Natural killer cell treated with Interleukin-12 subunit alpha and Interleukin-12 subunit beta and Interleukin-15 and Interleukin-18, amount 100 ng/mL, for 72 hours (primary cell): ENCODE measurements at regions not wholly inside any gene's neighbourhood (a gene's known extent, or its start where the extent isn't known, plus 50 kb on each side); places are given as distances from the start of the nearest gene placed in this dataset.
A peak's percentile ranks its signal among the peaks of the same experiment; 100 is the strongest.

ENCODE experiments used
- ATAC-seq, 2 donors: fragments of 150-1000 bp; cut with Tn5 transposase in 1 of 2; sonication (Bioruptor Pico), chemical (Tn5 transposase) in 1 of 2; 2 replicates each; pipeline ENCODE4 v1.10.0; 2021
- DNase-seq: peaks from one replicate; pipeline ENCODE4 v3.0.0; 2022; ENCODE audit warnings: low spot score
- H3K27ac Mint-ChIP-seq, 2 donors: 1 replicate in 1 of 2; 2 replicates in 1 of 2; pipeline ENCODE4 v1.8.0; 2022; ENCODE audit warnings: mixed read lengths in 2 of 2, mild to moderate bottlenecking in 1 of 2, moderate library complexity in 1 of 2
- H3K27me3 Mint-ChIP-seq, 2 donors: 1 replicate in 1 of 2; 2 replicates in 1 of 2; pipeline ENCODE4 v1.8.0; 2022; ENCODE audit warnings: mixed read lengths in 2 of 2
- H3K36me3 Mint-ChIP-seq: one replicate; pipeline ENCODE4 v1.8.0; 2022; ENCODE audit warnings: mixed read lengths
- H3K4me1 Mint-ChIP-seq, 2 donors: 1 replicate in 1 of 2; 2 replicates in 1 of 2; pipeline ENCODE4 v1.8.0; 2022; ENCODE audit warnings: low read depth in 2 of 2, mixed read lengths in 2 of 2, mild to moderate bottlenecking in 1 of 2
- H3K4me3 Mint-ChIP-seq: one replicate; pipeline ENCODE4 v1.8.0; 2022; ENCODE audit warnings: mixed read lengths
- H3K9me3 Mint-ChIP-seq: 2 replicates; pipeline ENCODE4 v1.8.0; 2022; ENCODE audit warnings: mixed read lengths

GRCh38 chr20:24045621-24046318 is 57.2 kb upstream of the GGTLC1 start:
- peak; percentile 67 to 87 for ATAC-seq
- H3K36me3 Mint-ChIP-seq, result no peaks in the 10 kb centered on the region
- H3K4me3 Mint-ChIP-seq, result no peak overlapping the region
- peaks cover 10 to 12% of the 10 kb centered on the region in 2 donors for H3K4me1 Mint-ChIP-seq
- H3K9me3 Mint-ChIP-seq, result no peaks in the 10 kb centered on the region
- peaks cover 0 to 3% of the 10 kb centered on the region in 2 donors for H3K27me3 Mint-ChIP-seq
- H3K27ac Mint-ChIP-seq, result peak overlapping the region in 1 of 2 donors; percentile 32
- DNase-seq, result no peak

- ATAC-seq (no peak), DNase-seq (no peak)
- Mint-ChIP-seq H3K4me1 (peaks cover 18 to 21% of the 10 kb centered on the region in 2 donors), H3K27me3 (no peaks in the 10 kb centered on the region), H3K36me3 (no peaks in the 10 kb centered on the region), H3K27ac (no peak overlapping the region), H3K4me3 (no peak overlapping the region), H3K9me3 (no peaks in the 10 kb centered on the region)
These were observed 54.7 kb upstream of the GGTLC1 start for GRCh38 chr20:24043294-24043693.

GRCh38 chr20:24042646-24043045 is 54.1 kb upstream of the GGTLC1 start:
- peaks cover 24% of the 10 kb centered on the region in 2 donors for H3K4me1 Mint-ChIP-seq

GRCh38 chr20:24040896-24041459 is 52.4 kb upstream of the GGTLC1 start:
- H3K4me1 Mint-ChIP-seq, result peaks cover 23 to 26% of the 10 kb centered on the region in 2 donors
- H3K27me3 Mint-ChIP-seq, result no peaks in the 10 kb centered on the region
- DNase-seq, result no peak
- no peaks in the 10 kb centered on the region for H3K9me3 Mint-ChIP-seq
- ATAC-seq, result no peak
- no peak overlapping the region for H3K4me3 Mint-ChIP-seq
- H3K27ac Mint-ChIP-seq, result no peak overlapping the region
- no peaks in the 10 kb centered on the region for H3K36me3 Mint-ChIP-seq

More at GRCh38 chr20:24042646-24043045, 54.1 kb upstream of the GGTLC1 start:
- no peaks in the 10 kb centered on the region for H3K27me3 Mint-ChIP-seq
- H3K4me3 Mint-ChIP-seq, result no peak overlapping the region
- no peak overlapping the region for H3K27ac Mint-ChIP-seq
- DNase-seq (no peak), ATAC-seq (no peak)
- H3K9me3 Mint-ChIP-seq, result no peaks in the 10 kb centered on the region
- no peaks in the 10 kb centered on the region for H3K36me3 Mint-ChIP-seq

GRCh38 chr20:24039196-24039595 is 50.6 kb upstream of the GGTLC1 start:
- Mint-ChIP-seq H3K27me3 (no peaks in the 10 kb centered on the region), H3K27ac (no peak overlapping the region), H3K36me3 (no peaks in the 10 kb centered on the region), H3K4me3 (no peak overlapping the region), H3K4me1 (peaks cover 14 to 26% of the 10 kb centered on the region in 2 donors), H3K9me3 (no peaks in the 10 kb centered on the region)
- DNase-seq (no peak), ATAC-seq (no peak)
